ENCODE measurements at regions not wholly inside any gene's neighbourhood (a gene's known extent, or its start where the extent isn't known, plus 50 kb on each side); places are given as distances from the start of the nearest gene placed in this dataset.

DNA sequence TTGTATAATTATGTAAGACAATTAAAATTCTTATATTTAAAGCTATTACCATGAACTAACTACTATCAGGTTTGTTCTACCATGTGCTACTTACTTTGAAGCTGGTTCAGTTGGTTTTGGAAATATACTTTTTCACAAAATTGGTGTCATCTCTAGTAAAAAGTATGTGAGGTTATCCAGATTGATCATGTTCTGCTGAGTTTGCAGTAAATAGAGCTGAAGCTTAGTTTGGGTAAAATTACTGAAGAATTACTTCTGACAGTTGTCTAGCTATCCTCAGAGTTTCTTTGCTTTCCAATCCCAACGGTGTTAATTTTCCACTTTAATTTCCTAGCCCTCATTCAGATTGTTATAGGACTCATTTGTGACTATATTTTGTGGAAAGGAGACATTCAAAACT lies 184.2 kb downstream of the FAT4 start:
- no peak overlapping the region for H3K4me3 ChIP-seq

DNA sequence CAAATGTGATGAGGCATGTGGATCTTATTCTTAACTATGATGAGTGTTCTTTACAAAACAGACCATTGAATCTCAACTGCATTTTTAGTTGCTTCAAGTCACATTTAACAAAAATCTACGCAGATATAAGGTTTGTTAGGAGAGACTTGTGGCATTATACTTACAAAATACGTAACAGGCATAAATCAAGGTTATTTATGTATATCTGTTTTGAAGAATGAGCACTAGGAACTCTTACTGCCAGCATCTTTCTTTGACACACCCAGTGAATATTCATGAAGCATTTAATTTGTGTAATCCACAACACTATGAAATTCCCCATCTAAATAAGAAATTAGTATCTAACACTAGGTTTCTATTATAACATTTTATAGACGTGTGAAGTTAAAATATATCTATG lies 186.3 kb downstream of the FAT4 start:
- Histone ChIP-seq H3K36me3 (replicated peaks in 1 of 2) (no peaks in the 10 kb centered on the region), H3K4me3 (no peak overlapping the region), H3K27me3 (no peaks in the 10 kb centered on the region), H3K4me1 (replicated peaks in 1 of 2) (no peaks in the 10 kb centered on the region), H3K27ac (no peak overlapping the region), H3K9me3 (replicated peaks in 1 of 3) (no peaks in the 10 kb centered on the region)
- TF ChIP-seq POLR2A (IDR thresholded peaks at IDR 0.05), result no peak
- TF ChIP-seq, protein P1, sequence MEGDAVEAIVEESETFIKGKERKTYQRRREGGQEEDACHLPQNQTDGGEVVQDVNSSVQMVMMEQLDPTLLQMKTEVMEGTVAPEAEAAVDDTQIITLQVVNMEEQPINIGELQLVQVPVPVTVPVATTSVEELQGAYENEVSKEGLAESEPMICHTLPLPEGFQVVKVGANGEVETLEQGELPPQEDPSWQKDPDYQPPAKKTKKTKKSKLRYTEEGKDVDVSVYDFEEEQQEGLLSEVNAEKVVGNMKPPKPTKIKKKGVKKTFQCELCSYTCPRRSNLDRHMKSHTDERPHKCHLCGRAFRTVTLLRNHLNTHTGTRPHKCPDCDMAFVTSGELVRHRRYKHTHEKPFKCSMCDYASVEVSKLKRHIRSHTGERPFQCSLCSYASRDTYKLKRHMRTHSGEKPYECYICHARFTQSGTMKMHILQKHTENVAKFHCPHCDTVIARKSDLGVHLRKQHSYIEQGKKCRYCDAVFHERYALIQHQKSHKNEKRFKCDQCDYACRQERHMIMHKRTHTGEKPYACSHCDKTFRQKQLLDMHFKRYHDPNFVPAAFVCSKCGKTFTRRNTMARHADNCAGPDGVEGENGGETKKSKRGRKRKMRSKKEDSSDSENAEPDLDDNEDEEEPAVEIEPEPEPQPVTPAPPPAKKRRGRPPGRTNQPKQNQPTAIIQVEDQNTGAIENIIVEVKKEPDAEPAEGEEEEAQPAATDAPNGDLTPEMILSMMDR (IDR thresholded peaks at IDR 0.05), result no peak
- 71 to 80% (median 72%) methylated on average over 3 of the region's 3 CpGs for WGBS, 4 donors
- intact Hi-C loops (cut with DNase I), result no loop called here
- no peak for DNase-seq

More for the DNA sequence above, 184.2 kb downstream of the FAT4 start:
- no peak for DNase-seq
- Histone ChIP-seq H3K27ac (no peak overlapping the region), H3K27me3 (no peaks in the 10 kb centered on the region), H3K36me3 (replicated peaks in 1 of 2) (no peaks in the 10 kb centered on the region), H3K9me3 (replicated peaks in 1 of 3) (no peaks in the 10 kb centered on the region), H3K4me1 (replicated peaks in 1 of 2) (no peaks in the 10 kb centered on the region)
- intact Hi-C loops (cut with DNase I), result no loop called here
- TF ChIP-seq POLR2A (IDR thresholded peaks at IDR 0.05), result no peak
- TF ChIP-seq, protein P1 (IDR thresholded peaks at IDR 0.05), result no peak
- 74 to 92% (median 78%) methylated on average over 1 of the region's 1 CpG for WGBS, 4 donors

DNA sequence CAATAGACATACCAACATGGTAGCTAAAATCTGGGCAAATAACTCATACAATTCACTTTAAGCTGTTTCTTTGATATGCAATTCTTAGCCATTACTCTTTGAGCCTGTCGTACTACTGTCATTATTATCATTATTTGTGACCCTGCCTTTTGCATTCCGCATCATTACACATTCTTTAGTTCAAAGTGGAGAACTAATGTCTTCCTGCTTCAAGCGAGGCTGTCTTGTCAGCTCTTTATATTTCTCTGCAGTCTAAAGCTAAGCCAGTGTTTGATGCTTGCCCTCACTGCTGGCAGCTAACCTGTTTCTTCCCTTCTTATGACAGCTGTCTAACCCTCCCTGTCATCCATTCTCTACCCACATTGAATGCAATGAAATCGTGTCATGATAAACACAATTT lies 186.8 kb downstream of the FAT4 start:
- Histone ChIP-seq H3K27ac (no peak overlapping the region), H3K9me3 (replicated peaks in 1 of 3) (no peaks in the 10 kb centered on the region), H3K36me3 (replicated peaks in 1 of 2) (no peaks in the 10 kb centered on the region), H3K4me3 (no peak overlapping the region), H3K4me1 (replicated peaks in 1 of 2) (no peaks in the 10 kb centered on the region), H3K27me3 (no peaks in the 10 kb centered on the region)
- DNase-seq, result no peak
- intact Hi-C loops (cut with DNase I), result no loop called here
- TF ChIP-seq, protein P1 (IDR thresholded peaks at IDR 0.05), result no peak
- no peak for TF ChIP-seq POLR2A (IDR thresholded peaks at IDR 0.05)
- WGBS, 4 donors, result 44 to 54% (median 48%) methylated on average over 4 of the region's 4 CpGs

DNA sequence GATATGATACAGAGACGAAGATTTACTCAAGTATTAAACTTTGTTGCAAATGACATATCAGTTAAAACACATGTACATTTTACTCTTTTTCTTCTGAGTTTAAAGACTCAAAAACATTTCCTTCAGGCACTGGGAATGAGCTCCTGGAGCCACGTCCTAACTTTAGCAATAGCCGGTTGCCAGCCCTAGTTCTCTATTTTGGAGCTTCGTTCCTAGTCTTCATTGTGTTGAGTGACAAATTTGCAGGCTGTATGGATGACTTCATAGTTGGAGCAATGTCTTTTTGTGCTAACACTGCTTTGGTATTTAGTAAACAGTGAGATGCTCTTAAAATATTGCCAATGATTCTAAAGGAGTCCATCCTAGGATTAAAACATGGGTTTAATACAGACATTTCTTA lies 190.9 kb downstream of the FAT4 start:
- no peak for TF ChIP-seq POLR2A (IDR thresholded peaks at IDR 0.05)
- TF ChIP-seq, protein P1 (IDR thresholded peaks at IDR 0.05), result no peak
- Histone ChIP-seq H3K27ac (no peak overlapping the region), H3K4me1 (replicated peaks in 1 of 2) (no peaks in the 10 kb centered on the region), H3K9me3 (replicated peaks in 1 of 3) (no peaks in the 10 kb centered on the region), H3K4me3 (no peak overlapping the region), H3K36me3 (replicated peaks in 1 of 2) (no peaks in the 10 kb centered on the region), H3K27me3 (no peaks in the 10 kb centered on the region)
- no peak for DNase-seq
- intact Hi-C loops (cut with DNase I), result no loop called here
- WGBS, 4 donors, result 69 to 74% (median 71%) methylated on average over 4 of the region's 4 CpGs
